ENCODE measurements at regions not wholly inside any gene's neighbourhood (a gene's known extent, or its start where the extent isn't known, plus 50 kb on each side); places are given as distances from the start of the nearest gene placed in this dataset.

DNA sequence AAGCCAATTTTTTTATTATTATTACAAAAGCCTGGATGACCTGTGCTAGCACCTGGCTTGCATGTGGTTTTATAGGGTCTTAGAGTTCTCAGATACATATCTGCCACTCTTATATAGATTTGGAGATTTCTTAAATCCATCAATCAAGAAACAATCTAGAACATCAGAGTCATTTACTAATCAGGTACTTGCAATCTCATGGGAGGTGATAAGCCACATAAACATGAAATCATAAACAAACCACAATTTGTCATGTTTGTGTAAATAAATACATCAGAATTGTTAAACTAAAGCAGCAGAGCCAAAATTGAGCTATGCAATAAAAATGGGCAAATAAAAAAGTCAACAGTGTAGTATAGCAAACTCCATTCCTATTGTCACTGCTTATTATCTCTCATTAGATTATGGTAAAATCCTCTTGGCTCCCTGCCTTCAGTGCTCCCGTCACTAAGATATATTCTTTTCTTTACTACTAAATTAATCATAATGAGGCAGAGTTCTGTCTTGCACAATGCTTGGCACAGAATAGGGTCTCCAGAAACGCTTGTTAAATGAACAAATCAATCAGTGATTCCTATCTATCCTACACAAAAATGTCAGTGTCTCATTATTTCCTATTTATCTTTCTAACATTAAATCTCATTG is 108.7 kb upstream of the TTC29 start:
- no peak for DNase-seq
- H3K36me3 ChIP-seq, result no peaks in the 10 kb centered on the region
- peaks cover 0 to 13% (median 0%) of the 10 kb centered on the region in 7 donors for H3K27me3 ChIP-seq (replicated peaks in 1 of 7)
- 78 to 88% (median 83%) methylated on average over 2 of the region's 2 CpGs for WGBS, 5 donors
- H3K4me3 ChIP-seq, result no peak overlapping the region
- intact Hi-C loops (cut with DNase I; ENCODE audit: low total_unique reads), result no loop called here
- no peak overlapping the region for H3K27ac ChIP-seq
- peaks cover 0 to 3% (median 0%) of the 10 kb centered on the region in 8 donors for H3K9me3 ChIP-seq
- TF ChIP-seq POLR2A (IDR thresholded peaks at IDR 0.05), result no peak
- TF ChIP-seq POLR2AphosphoS5 (IDR thresholded peaks at IDR 0.05), result no peak
- no peak for TF ChIP-seq CTCF (IDR thresholded peaks at IDR 0.05 in 8 of 11, conservative IDR thresholded peaks at IDR 0.05 in 3 of 11)
- H3K4me1 ChIP-seq, result peaks cover 0 to 12% (median 6%) of the 10 kb centered on the region in 6 donors

GRCh38 chr4:147056940-147057610 is 111.4 kb upstream of the TTC29 start:
- intact Hi-C loops (cut with DNase I; ENCODE audit: low total_unique reads), result no loop called here
- H3K27me3 ChIP-seq (replicated peaks in 1 of 7), result no peaks in the 10 kb centered on the region
- no peaks in the 10 kb centered on the region for H3K9me3 ChIP-seq
- peak overlapping the region; percentile 16 to 71 (median 64) for H3K27ac ChIP-seq
- DNase-seq, result no peak
- H3K4me3 ChIP-seq, result peak overlapping the region; percentile 0 to 58 (median 28)
- H3K36me3 ChIP-seq, result no peaks in the 10 kb centered on the region
- H3K4me1 ChIP-seq, result peaks cover 0 to 20% (median 8%) of the 10 kb centered on the region in 6 donors
- TF ChIP-seq POLR2AphosphoS5 (IDR thresholded peaks at IDR 0.05) (no peak), POLR2A (IDR thresholded peaks at IDR 0.05) (no peak), CTCF (IDR thresholded peaks at IDR 0.05 in 8 of 11, conservative IDR thresholded peaks at IDR 0.05 in 3 of 11) (no peak)
- WGBS, 5 donors, result 38 to 51% (median 46%) methylated on average over 3 of the region's 3 CpGs

DNA sequence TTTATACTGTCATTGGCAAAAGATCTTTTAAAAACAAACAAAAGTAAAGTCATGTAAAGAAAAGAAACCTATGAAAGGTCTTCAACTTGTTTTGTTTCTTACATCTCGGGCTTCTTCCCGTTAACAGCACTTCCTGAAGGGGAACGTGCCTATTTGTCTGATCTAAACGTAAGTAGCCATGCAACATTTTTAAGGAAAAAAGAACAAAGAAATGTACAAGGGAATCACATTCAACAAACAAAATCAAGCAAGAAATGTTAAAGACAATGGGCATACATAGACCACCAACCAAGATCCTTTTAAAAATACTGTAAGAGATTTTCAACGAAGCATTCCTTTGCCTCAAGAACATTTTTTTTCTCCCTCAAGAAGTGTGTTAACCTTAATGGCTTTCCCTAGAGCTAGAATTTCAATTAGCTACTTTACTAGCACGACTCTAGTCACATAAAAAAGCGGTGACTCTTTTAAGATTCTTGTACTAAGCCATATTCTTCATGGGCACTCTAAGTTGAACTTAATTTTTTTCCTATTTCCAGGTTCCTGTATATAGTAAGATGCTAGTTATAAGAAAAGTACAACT is 112.0 kb upstream of the TTC29 start:
- Histone ChIP-seq H3K9me3 (no peaks in the 10 kb centered on the region), H3K27me3 (replicated peaks in 1 of 7) (no peaks in the 10 kb centered on the region), H3K4me1 (peaks cover 0 to 20% (median 8%) of the 10 kb centered on the region in 6 donors), H3K27ac (peak overlapping the region; percentile 16 to 71 (median 64)), H3K36me3 (no peaks in the 10 kb centered on the region), H3K4me3 (peak overlapping the region; percentile 0 to 58 (median 28))
- intact Hi-C loops (cut with DNase I; ENCODE audit: low total_unique reads), result no loop called here
- 37 to 46% (median 43%) methylated on average over 7 of the region's 7 CpGs for WGBS, 5 donors
- no peak for DNase-seq
- TF ChIP-seq POLR2A (IDR thresholded peaks at IDR 0.05) (no peak), POLR2AphosphoS5 (IDR thresholded peaks at IDR 0.05) (no peak), CTCF (IDR thresholded peaks at IDR 0.05 in 8 of 11, conservative IDR thresholded peaks at IDR 0.05 in 3 of 11) (no peak)
